ENCODE measurements at regions not wholly inside any gene's neighbourhood (a gene's known extent, or its start where the extent isn't known, plus 50 kb on each side); places are given as distances from the start of the nearest gene placed in this dataset.
"Not testable (repeated sequence)": the region's sequence is repeated elsewhere in the genome, so short reads cannot be mapped to it uniquely, and the experiment has no call there.

DNA sequence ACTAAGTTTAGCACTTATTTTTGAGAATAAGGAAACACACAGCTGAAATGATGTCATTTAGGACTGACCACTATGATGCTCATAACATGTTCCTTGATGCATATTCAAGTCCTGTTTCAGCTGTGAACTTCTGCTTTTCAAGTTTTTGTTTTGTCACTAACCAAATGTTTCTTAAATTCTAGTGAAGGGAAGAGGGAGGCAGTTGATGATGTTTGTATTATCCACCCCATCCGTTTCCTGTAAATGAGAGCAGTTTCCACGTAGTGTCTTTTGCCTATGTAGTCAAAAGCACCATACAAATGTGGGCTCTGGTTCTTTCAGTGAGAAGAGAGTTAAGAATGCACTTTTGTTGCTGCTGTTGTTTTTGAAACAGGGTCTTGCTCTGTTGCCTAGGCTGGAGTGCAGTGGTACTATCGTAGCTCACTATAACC is 491.8 kb downstream of the PCNX1 start:
- H3K36me3 Mint-ChIP-seq (ENCODE audit: low read depth), result no peaks in the 10 kb centered on the region
- TF ChIP-seq, protein P1, sequence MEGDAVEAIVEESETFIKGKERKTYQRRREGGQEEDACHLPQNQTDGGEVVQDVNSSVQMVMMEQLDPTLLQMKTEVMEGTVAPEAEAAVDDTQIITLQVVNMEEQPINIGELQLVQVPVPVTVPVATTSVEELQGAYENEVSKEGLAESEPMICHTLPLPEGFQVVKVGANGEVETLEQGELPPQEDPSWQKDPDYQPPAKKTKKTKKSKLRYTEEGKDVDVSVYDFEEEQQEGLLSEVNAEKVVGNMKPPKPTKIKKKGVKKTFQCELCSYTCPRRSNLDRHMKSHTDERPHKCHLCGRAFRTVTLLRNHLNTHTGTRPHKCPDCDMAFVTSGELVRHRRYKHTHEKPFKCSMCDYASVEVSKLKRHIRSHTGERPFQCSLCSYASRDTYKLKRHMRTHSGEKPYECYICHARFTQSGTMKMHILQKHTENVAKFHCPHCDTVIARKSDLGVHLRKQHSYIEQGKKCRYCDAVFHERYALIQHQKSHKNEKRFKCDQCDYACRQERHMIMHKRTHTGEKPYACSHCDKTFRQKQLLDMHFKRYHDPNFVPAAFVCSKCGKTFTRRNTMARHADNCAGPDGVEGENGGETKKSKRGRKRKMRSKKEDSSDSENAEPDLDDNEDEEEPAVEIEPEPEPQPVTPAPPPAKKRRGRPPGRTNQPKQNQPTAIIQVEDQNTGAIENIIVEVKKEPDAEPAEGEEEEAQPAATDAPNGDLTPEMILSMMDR (IDR thresholded peaks at IDR 0.05), result no peak
- no peak overlapping the region for H3K27ac Mint-ChIP-seq
- H3K9me3 Mint-ChIP-seq, result no peaks in the 10 kb centered on the region
- no peaks in the 10 kb centered on the region for H3K27me3 Mint-ChIP-seq (ENCODE audit: low read depth, poor library complexity)
- H3K4me1 Mint-ChIP-seq, result peaks cover 15% of the 10 kb centered on the region
- no peak overlapping the region for H3K4me3 Mint-ChIP-seq
- no peak for DNase-seq

DNA sequence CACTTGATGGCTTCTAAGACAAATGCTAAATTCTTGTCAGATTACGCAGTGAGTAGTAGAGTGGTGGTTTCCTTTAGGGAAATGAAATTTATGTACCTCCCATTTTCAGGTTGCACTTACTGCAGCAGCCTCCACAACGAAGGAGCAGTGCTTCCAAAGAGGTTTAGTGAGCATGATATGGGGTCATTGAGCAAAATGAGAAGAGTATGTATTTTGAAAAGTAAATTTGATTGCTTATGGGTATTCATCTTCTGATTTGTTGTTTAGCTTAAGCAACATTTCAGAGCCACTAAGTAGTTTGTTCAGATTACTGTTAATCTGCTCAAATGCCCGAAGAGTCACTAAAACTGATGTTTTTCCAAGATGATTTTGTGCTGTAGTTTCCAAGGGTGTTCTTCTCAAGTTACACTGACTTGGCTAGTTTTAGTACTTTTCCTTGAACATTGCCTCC is 493.6 kb downstream of the PCNX1 start:
- Mint-ChIP-seq H3K27ac (peak overlapping the region; percentile 44), H3K9me3 (peaks cover 5% of the 10 kb centered on the region), H3K36me3 (ENCODE audit: low read depth) (peaks cover 14% of the 10 kb centered on the region), H3K27me3 (ENCODE audit: low read depth, poor library complexity) (no peaks in the 10 kb centered on the region), H3K4me3 (no peak overlapping the region), H3K4me1 (peaks cover 15% of the 10 kb centered on the region)
- TF ChIP-seq, protein P1 (IDR thresholded peaks at IDR 0.05), result no peak
- DNase-seq, result no peak

DNA sequence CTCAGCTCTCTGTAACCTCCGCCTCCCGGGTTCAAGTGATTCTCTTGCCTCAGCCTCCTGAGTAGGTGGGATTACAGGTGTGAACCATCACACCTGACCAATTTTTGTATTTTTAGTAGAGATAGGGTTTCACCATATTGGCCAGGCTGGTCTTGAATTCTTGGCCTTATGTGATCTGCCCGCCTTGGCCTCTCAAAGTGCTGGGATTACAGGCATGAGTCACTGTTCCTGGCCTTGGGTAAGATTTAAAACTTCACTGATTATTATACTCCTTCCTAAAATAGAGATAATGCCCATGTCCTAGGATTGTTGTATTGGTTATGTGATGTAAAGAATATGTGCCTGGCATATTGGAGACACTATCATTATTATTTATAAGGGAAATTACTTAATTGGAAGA is 495.2 kb downstream of the PCNX1 start:
- not testable (repeated sequence) for DNase-seq; H3K9me3 Mint-ChIP-seq; H3K27me3 Mint-ChIP-seq (ENCODE audit: low read depth, poor library complexity); H3K27ac Mint-ChIP-seq; H3K4me3 Mint-ChIP-seq
- Mint-ChIP-seq H3K4me1 (peaks cover 15% of the 10 kb centered on the region), H3K36me3 (ENCODE audit: low read depth) (peaks cover 19% of the 10 kb centered on the region)

DNA sequence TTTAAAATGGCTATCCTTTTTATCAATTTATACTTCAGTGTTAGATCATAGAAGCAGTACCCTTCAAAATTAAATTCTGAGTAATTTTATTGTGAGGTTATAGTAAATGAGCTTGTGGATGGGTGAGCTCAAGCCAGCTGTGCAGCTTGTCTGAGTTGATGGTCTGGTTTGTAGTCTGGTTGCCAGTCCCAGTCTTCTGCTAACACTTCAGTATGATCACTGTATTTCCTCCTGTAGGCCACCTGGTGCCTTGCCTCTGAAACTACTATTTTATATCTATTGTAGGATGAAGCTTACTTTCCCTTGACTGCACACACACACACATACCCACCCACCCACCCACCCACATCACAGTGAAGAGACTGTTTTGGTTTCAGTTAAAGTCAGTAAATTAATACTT is 496.4 kb downstream of the PCNX1 start:
- Mint-ChIP-seq H3K36me3 (ENCODE audit: low read depth) (peaks cover 30% of the 10 kb centered on the region), H3K27ac (no peak overlapping the region), H3K27me3 (ENCODE audit: low read depth, poor library complexity) (no peaks in the 10 kb centered on the region), H3K4me3 (no peak overlapping the region), H3K4me1 (peaks cover 20% of the 10 kb centered on the region), H3K9me3 (peaks cover 6% of the 10 kb centered on the region)
- DNase-seq, result no peak
- TF ChIP-seq, protein P1 (IDR thresholded peaks at IDR 0.05), result no peak

GRCh38 chr14:71405676-71406075 is 498.4 kb downstream of the PCNX1 start:
- no peaks in the 10 kb centered on the region for H3K27me3 Mint-ChIP-seq (ENCODE audit: low read depth, poor library complexity)
- peaks cover 6% of the 10 kb centered on the region for H3K9me3 Mint-ChIP-seq
- no peak overlapping the region for H3K27ac Mint-ChIP-seq
- no peak overlapping the region for H3K4me3 Mint-ChIP-seq
- TF ChIP-seq, protein P1 (IDR thresholded peaks at IDR 0.05), result no peak
- peaks cover 15% of the 10 kb centered on the region for H3K4me1 Mint-ChIP-seq
- peaks cover 30% of the 10 kb centered on the region for H3K36me3 Mint-ChIP-seq (ENCODE audit: low read depth)
- no peak for DNase-seq

- peaks cover 12% of the 10 kb centered on the region for H3K9me3 Mint-ChIP-seq
- H3K36me3 Mint-ChIP-seq (ENCODE audit: low read depth), result peaks cover 44% of the 10 kb centered on the region
- no peaks in the 10 kb centered on the region for H3K27me3 Mint-ChIP-seq (ENCODE audit: low read depth, poor library complexity)
- peaks cover 7% of the 10 kb centered on the region for H3K4me1 Mint-ChIP-seq
- peak overlapping the region; percentile 70 for H3K27ac Mint-ChIP-seq
- TF ChIP-seq, protein P1 (IDR thresholded peaks at IDR 0.05), result no peak
- DNase-seq, result no peak
- H3K4me3 Mint-ChIP-seq, result no peak overlapping the region
These were observed 501.2 kb downstream of the PCNX1 start for GRCh38 chr14:71408362-71409030.
